OCI-LY1 (cell line): ENCODE measurements at regions not wholly inside any gene's neighbourhood (a gene's known extent, or its start where the extent isn't known, plus 50 kb on each side); places are given as distances from the start of the nearest gene placed in this dataset.

Source experiments
- H2AFZ ChIP-seq: fragments of 200-600 bp; sonication (generic), shearing (Covaris generic); 2 replicates; pipeline ENCODE4 v1.6.0; 2014; ENCODE audit warnings: antibody characterized with exemption, mild to moderate bottlenecking, low read length
- H3F3A ChIP-seq: fragments of 200-600 bp; sonication (generic), shearing (Covaris generic); 2 replicates; pipeline ENCODE4 v1.6.0; 2014; ENCODE audit warnings: mild to moderate bottlenecking, antibody characterized with exemption, low read length, moderate library complexity; ENCODE audit not compliant: insufficient read depth
- H3K27ac ChIP-seq: fragments of 200-600 bp; sonication (generic); 2 replicates; pipeline ENCODE4 v1.5.1; 2014; ENCODE audit warnings: low read length, mixed run types, mild to moderate bottlenecking, low read depth; ENCODE audit not compliant: poor library complexity, severe bottlenecking
- H3K27me3 ChIP-seq: fragments of 200-600 bp; sonication (generic); 2 replicates; pipeline ENCODE4 v1.6.0; 2014; ENCODE audit warnings: antibody characterized with exemption, mild to moderate bottlenecking, low read length, moderate library complexity; ENCODE audit not compliant: insufficient read depth
- H3K36me3 ChIP-seq: fragments of 200-600 bp; sonication (generic); 2 replicates; pipeline ENCODE4 v1.6.1; 2014; ENCODE audit warnings: mild to moderate bottlenecking, antibody characterized with exemption, low read length, moderate library complexity, mixed read lengths; ENCODE audit not compliant: insufficient read depth
- H3K4me1 ChIP-seq: fragments of 200-600 bp; sonication (generic); 2 replicates; pipeline ENCODE4 v1.5.1; 2014; ENCODE audit warnings: mild to moderate bottlenecking, low read length, moderate library complexity; ENCODE audit not compliant: insufficient read depth, severe bottlenecking
- H3K4me2 ChIP-seq: fragments of 200-600 bp; sonication (generic), shearing (Covaris generic); 2 replicates; pipeline ENCODE4 v1.6.1; 2014; ENCODE audit warnings: low read length
- H3K4me3 ChIP-seq: fragments of 200-600 bp; sonication (generic); 2 replicates; pipeline ENCODE4 v1.5.1; 2014; ENCODE audit warnings: low read length, low read depth, mild to moderate bottlenecking, mixed read lengths; ENCODE audit not compliant: poor library complexity, severe bottlenecking
- H3K79me2 ChIP-seq: fragments of 200-600 bp; shearing (Covaris generic); 2 replicates; pipeline ENCODE4 v1.6.1; 2016; ENCODE audit warnings: mixed run types, low read length, mixed read lengths; ENCODE audit not compliant: insufficient read depth
- H3K9ac ChIP-seq: fragments of 200-600 bp; sonication (generic), shearing (Covaris generic); 2 replicates; pipeline ENCODE4 v1.6.1; 2014; ENCODE audit warnings: mild to moderate bottlenecking, low read length, mixed read lengths
- H3K9me2 ChIP-seq: fragments of 200-600 bp; sonication (generic), shearing (Covaris generic); 2 replicates; pipeline ENCODE4 v1.6.1; 2014; ENCODE audit warnings: low read depth, mild to moderate bottlenecking, low read length, mixed read lengths
- H3K9me3 ChIP-seq: fragments of 200-600 bp; shearing (Covaris generic); 2 replicates; pipeline ENCODE4 v1.6.1; 2014; ENCODE audit warnings: low read length, mixed read lengths
- H4K20me1 ChIP-seq: fragments of 200-600 bp; sonication (generic), shearing (Covaris generic); 2 replicates; pipeline ENCODE4 v1.6.0; 2016; ENCODE audit warnings: mild to moderate bottlenecking, low read length; ENCODE audit not compliant: insufficient read depth
- CTCF ChIP-seq: fragments of 200-600 bp; sonication (generic), shearing (Covaris generic); IDR thresholded peaks from 2 replicates; pipeline ENCODE4 v1.5.1; 2017; ENCODE audit warnings: mild to moderate bottlenecking, antibody characterized with exemption, low read length, moderate library complexity, mixed read lengths
- EZH2 ChIP-seq: fragments of 200-600 bp; sonication (generic), shearing (Covaris generic); IDR thresholded peaks from 2 replicates; pipeline ENCODE4 v1.8.0; 2017; ENCODE audit warnings: borderline replicate concordance, mixed run types, mild to moderate bottlenecking, antibody characterized with exemption, low read length, moderate library complexity, mixed read lengths

- no peak overlapping the region for H3K4me3 ChIP-seq
- no peak overlapping the region for H3K27ac ChIP-seq
- H3K4me1 ChIP-seq: no peaks in the 10 kb centered on the region
- no peak overlapping the region for H3K9ac ChIP-seq
- H3K27me3 ChIP-seq: no peaks in the 10 kb centered on the region
- no peaks in the 10 kb centered on the region for H3K9me3 ChIP-seq
- no peaks in the 10 kb centered on the region for H4K20me1 ChIP-seq
- H3K79me2 ChIP-seq: no peaks in the 10 kb centered on the region
- no peak overlapping the region for H3K4me2 ChIP-seq
- H3K9me2 ChIP-seq: no peaks in the 10 kb centered on the region
- H2AFZ ChIP-seq: no peak overlapping the region
- no peaks in the 10 kb centered on the region for H3F3A ChIP-seq
- H3K36me3 ChIP-seq: no peaks in the 10 kb centered on the region
- TF ChIP-seq EZH2 (no peak), CTCF (no peak)
Measured at GRCh38 chr6:165805067-165805555, 142.1 kb upstream of the PDE10A start.

GRCh38 chr6:165804331-165805066, 141.5 kb upstream of the PDE10A start:
- Histone ChIP-seq H3K9me3 (no peaks in the 10 kb centered on the region), H3K27ac (no peak overlapping the region), H3F3A (no peaks in the 10 kb centered on the region), H3K9ac (no peak overlapping the region), H3K4me3 (no peak overlapping the region), H3K4me2 (no peak overlapping the region), H3K27me3 (no peaks in the 10 kb centered on the region), H3K36me3 (no peaks in the 10 kb centered on the region), H3K4me1 (no peaks in the 10 kb centered on the region), H3K9me2 (no peaks in the 10 kb centered on the region), H3K79me2 (no peaks in the 10 kb centered on the region), H2AFZ (no peak overlapping the region), H4K20me1 (no peaks in the 10 kb centered on the region)
- TF ChIP-seq EZH2: no peak
- TF ChIP-seq CTCF: no peak

GRCh38 chr6:165800337-165800736, 137.3 kb upstream of the PDE10A start:
- no peaks in the 10 kb centered on the region for H3K4me1 ChIP-seq
- H2AFZ ChIP-seq: no peak overlapping the region
- no peak overlapping the region for H3K4me3 ChIP-seq
- no peak overlapping the region for H3K27ac ChIP-seq
- H3K79me2 ChIP-seq: no peaks in the 10 kb centered on the region
- H3K9me2 ChIP-seq: no peaks in the 10 kb centered on the region
- no peak overlapping the region for H3K4me2 ChIP-seq
- no peaks in the 10 kb centered on the region for H4K20me1 ChIP-seq
- no peaks in the 10 kb centered on the region for H3K9me3 ChIP-seq
- no peaks in the 10 kb centered on the region for H3K36me3 ChIP-seq
- H3F3A ChIP-seq: no peaks in the 10 kb centered on the region
- no peak for TF ChIP-seq EZH2
- TF ChIP-seq CTCF: no peak
- no peaks in the 10 kb centered on the region for H3K27me3 ChIP-seq
- no peak overlapping the region for H3K9ac ChIP-seq
